ENCODE measurements at regions not wholly inside any gene's neighbourhood (a gene's known extent, or its start where the extent isn't known, plus 50 kb on each side); places are given as distances from the start of the nearest gene placed in this dataset.

- DNase-seq (ENCODE audit: low read depth), result no peak
- no peak overlapping the region for H3K4me3 ChIP-seq (ENCODE audit: low read depth, low read length)
- TF ChIP-seq CTCF (IDR thresholded peaks at IDR 0.05; ENCODE audit: insufficient read depth, low read depth, low read length, missing control alignments), result no peak
Measured at GRCh38 chr2:41854227-41854626, 193.6 kb upstream of the PKDCC start.

GRCh38 chr2:41856946-41857345 is 190.9 kb upstream of the PKDCC start:
- no peak for DNase-seq (ENCODE audit: low read depth)
- H3K4me3 ChIP-seq (ENCODE audit: low read depth, low read length), result no peak overlapping the region
- TF ChIP-seq CTCF (IDR thresholded peaks at IDR 0.05; ENCODE audit: insufficient read depth, low read depth, low read length, missing control alignments), result no peak

GRCh38 chr2:41859615-41860514 is 188.0 kb upstream of the PKDCC start:
- TF ChIP-seq CTCF (IDR thresholded peaks at IDR 0.05; ENCODE audit: insufficient read depth, low read depth, low read length, missing control alignments), result no peak
- DNase-seq (ENCODE audit: low read depth), result no peak
- no peak overlapping the region for H3K4me3 ChIP-seq (ENCODE audit: low read depth, low read length)

- TF ChIP-seq CTCF (IDR thresholded peaks at IDR 0.05; ENCODE audit: insufficient read depth, low read depth, low read length, missing control alignments), result no peak
- DNase-seq (ENCODE audit: low read depth), result no peak
- no peak overlapping the region for H3K4me3 ChIP-seq (ENCODE audit: low read depth, low read length)
Measured at GRCh38 chr2:41863062-41863461, 184.8 kb upstream of the PKDCC start.

GRCh38 chr2:41865263-41865662 is 182.6 kb upstream of the PKDCC start:
- TF ChIP-seq CTCF (IDR thresholded peaks at IDR 0.05; ENCODE audit: insufficient read depth, low read depth, low read length, missing control alignments), result no peak
- no peak for DNase-seq (ENCODE audit: low read depth)
- no peak overlapping the region for H3K4me3 ChIP-seq (ENCODE audit: low read depth, low read length)

- DNase-seq (ENCODE audit: low read depth), result peak; percentile 12
- H3K4me3 ChIP-seq (ENCODE audit: low read depth, low read length), result no peak overlapping the region
- TF ChIP-seq CTCF (IDR thresholded peaks at IDR 0.05; ENCODE audit: insufficient read depth, low read depth, low read length, missing control alignments), result no peak
Measured at GRCh38 chr2:41867553-41867952, 180.3 kb upstream of the PKDCC start.

Measured in GM12865 (cell line).